Stomach (tissue), 4 donors: ENCODE measurements at regions not wholly inside any gene's neighbourhood (a gene's known extent, or its start where the extent isn't known, plus 50 kb on each side); places are given as distances from the start of the nearest gene placed in this dataset.

ENCODE experiments used
- POLR2A ChIP-seq, 4 donors: fragments of 450-650 bp; IDR thresholded peaks; one replicate each; pipeline ENCODE4 v1.6.1; 2016; ENCODE audit warnings: antibody characterized with exemption in 4 of 4, control low read depth in 2 of 4, mild to moderate bottlenecking in 1 of 4, moderate library complexity in 1 of 4
- TF ChIP-seq, protein P1 (sequence below), 7 experiments: fragments of 450-650 bp in 4 of 7; fragments of 200-600 bp in 3 of 7; sonication (generic) in 3 of 7; IDR thresholded peaks; one replicate each; pipeline ENCODE4 v1.5.1; 2016 to 2019; ENCODE audit warnings: antibody characterized with exemption in 7 of 7, control low read depth in 2 of 7, mild to moderate bottlenecking in 1 of 7

DNA sequence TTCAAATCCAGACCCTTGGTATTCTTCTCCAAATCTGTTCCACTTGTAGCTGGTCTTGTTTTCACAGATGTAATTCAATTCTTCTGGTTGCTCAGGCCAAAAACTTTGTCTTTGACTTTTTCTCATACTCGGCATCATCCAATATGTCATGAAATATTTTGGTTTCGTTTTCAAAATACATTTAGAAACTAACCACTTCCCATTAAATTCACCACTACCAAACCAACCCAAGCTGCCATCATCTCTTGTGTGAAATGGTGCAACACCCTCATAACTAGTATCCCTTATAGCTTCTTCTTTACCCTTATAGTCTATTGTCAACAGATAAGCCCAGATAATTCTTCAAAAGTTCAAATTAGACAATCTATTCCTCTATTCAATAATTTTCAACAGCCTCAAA is 192.1 kb downstream of the PRR32 start:
- TF ChIP-seq, protein P1, sequence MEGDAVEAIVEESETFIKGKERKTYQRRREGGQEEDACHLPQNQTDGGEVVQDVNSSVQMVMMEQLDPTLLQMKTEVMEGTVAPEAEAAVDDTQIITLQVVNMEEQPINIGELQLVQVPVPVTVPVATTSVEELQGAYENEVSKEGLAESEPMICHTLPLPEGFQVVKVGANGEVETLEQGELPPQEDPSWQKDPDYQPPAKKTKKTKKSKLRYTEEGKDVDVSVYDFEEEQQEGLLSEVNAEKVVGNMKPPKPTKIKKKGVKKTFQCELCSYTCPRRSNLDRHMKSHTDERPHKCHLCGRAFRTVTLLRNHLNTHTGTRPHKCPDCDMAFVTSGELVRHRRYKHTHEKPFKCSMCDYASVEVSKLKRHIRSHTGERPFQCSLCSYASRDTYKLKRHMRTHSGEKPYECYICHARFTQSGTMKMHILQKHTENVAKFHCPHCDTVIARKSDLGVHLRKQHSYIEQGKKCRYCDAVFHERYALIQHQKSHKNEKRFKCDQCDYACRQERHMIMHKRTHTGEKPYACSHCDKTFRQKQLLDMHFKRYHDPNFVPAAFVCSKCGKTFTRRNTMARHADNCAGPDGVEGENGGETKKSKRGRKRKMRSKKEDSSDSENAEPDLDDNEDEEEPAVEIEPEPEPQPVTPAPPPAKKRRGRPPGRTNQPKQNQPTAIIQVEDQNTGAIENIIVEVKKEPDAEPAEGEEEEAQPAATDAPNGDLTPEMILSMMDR (IDR thresholded peaks at IDR 0.05): no peak
- no peak for TF ChIP-seq POLR2A (IDR thresholded peaks at IDR 0.05)
